Activated T-cell treated with anti-CD3 and anti-CD28 coated beads, Interleukin-2, amount 50 U/mL, for 4 hours (primary cell): ENCODE measurements at regions not wholly inside any gene's neighbourhood (a gene's known extent, or its start where the extent isn't known, plus 50 kb on each side); places are given as distances from the start of the nearest gene placed in this dataset.
"Not testable (repeated sequence)": the region's sequence is repeated elsewhere in the genome, so short reads cannot be mapped to it uniquely, and the experiment has no call there.

Experiments used
- ATAC-seq, 2 donors: fragments of 200-7000 bp; cut with Tn5 transposase; one replicate each; pipeline ENCODE4 v1.10.0; 2021
- DNase-seq: peaks from one replicate; pipeline ENCODE4 v3.0.0-alpha.2; 2020
- H3K27me3 Mint-ChIP-seq: one replicate; pipeline ENCODE4 v1.8.0; 2021; ENCODE audit warnings: low read depth, mixed read lengths
- H3K36me3 Mint-ChIP-seq: one replicate; pipeline ENCODE4 v1.8.0; 2022; ENCODE audit warnings: mixed read lengths; ENCODE audit not compliant: insufficient read depth
- H3K4me1 Mint-ChIP-seq: one replicate; pipeline ENCODE4 v1.8.0; 2021; ENCODE audit warnings: low read depth, mixed read lengths
- H3K4me3 Mint-ChIP-seq: one replicate; pipeline ENCODE4 v1.8.0; 2021; ENCODE audit warnings: mild to moderate bottlenecking, moderate library complexity, mixed read lengths
- H3K9me3 Mint-ChIP-seq: one replicate; pipeline ENCODE4 v1.8.0; 2021; ENCODE audit warnings: mixed read lengths

- DNase-seq (no peak), ATAC-seq (no peak)
- Mint-ChIP-seq H3K4me1 (no peaks in the 10 kb centered on the region), H3K9me3 (peaks cover 7% of the 10 kb centered on the region), H3K4me3 (no peak overlapping the region), H3K36me3 (no peaks in the 10 kb centered on the region), H3K27me3 (no peaks in the 10 kb centered on the region)
Observed at GRCh38 chr2:188684795-188685194, 289.4 kb upstream of the COL3A1 start.

GRCh38 chr2:188693111-188693510 lies 281.1 kb upstream of the COL3A1 start:
- H3K36me3 Mint-ChIP-seq = no peaks in the 10 kb centered on the region
- ATAC-seq (no peak), DNase-seq (no peak)
- no peaks in the 10 kb centered on the region for H3K27me3 Mint-ChIP-seq
- no peaks in the 10 kb centered on the region for H3K9me3 Mint-ChIP-seq
- H3K4me1 Mint-ChIP-seq = no peaks in the 10 kb centered on the region
- no peak overlapping the region for H3K4me3 Mint-ChIP-seq

GRCh38 chr2:188693771-188694170 lies 280.4 kb upstream of the COL3A1 start:
- Mint-ChIP-seq H3K9me3 (no peaks in the 10 kb centered on the region), H3K4me3 (no peak overlapping the region), H3K27me3 (no peaks in the 10 kb centered on the region), H3K4me1 (no peaks in the 10 kb centered on the region), H3K36me3 (no peaks in the 10 kb centered on the region)
- DNase-seq (no peak), ATAC-seq (no peak)

GRCh38 chr2:188695953-188696352 lies 278.2 kb upstream of the COL3A1 start:
- Mint-ChIP-seq H3K4me3 (no peak overlapping the region), H3K27me3 (no peaks in the 10 kb centered on the region), H3K9me3 (no peaks in the 10 kb centered on the region), H3K36me3 (no peaks in the 10 kb centered on the region), H3K4me1 (no peaks in the 10 kb centered on the region)
- DNase-seq (no peak), ATAC-seq (no peak)

- H3K4me3 Mint-ChIP-seq, ATAC-seq, H3K9me3 Mint-ChIP-seq, H3K27me3 Mint-ChIP-seq, H3K4me1 Mint-ChIP-seq, DNase-seq, H3K36me3 Mint-ChIP-seq: not testable (repeated sequence)
Observed at GRCh38 chr2:188698151-188698550, 276.0 kb upstream of the COL3A1 start.

GRCh38 chr2:188701836-188702235 lies 272.3 kb upstream of the COL3A1 start:
- peaks cover 3% of the 10 kb centered on the region for H3K9me3 Mint-ChIP-seq
- H3K4me1 Mint-ChIP-seq = no peaks in the 10 kb centered on the region
- no peak overlapping the region for H3K4me3 Mint-ChIP-seq
- no peaks in the 10 kb centered on the region for H3K27me3 Mint-ChIP-seq
- no peaks in the 10 kb centered on the region for H3K36me3 Mint-ChIP-seq
- ATAC-seq (no peak), DNase-seq (no peak)

- peaks cover 3% of the 10 kb centered on the region for H3K9me3 Mint-ChIP-seq
- DNase-seq = no peak
- no peak for ATAC-seq
Observed at GRCh38 chr2:188705191-188705590, 269.0 kb upstream of the COL3A1 start.

GRCh38 chr2:188713961-188714360 lies 260.2 kb upstream of the COL3A1 start:
- ATAC-seq (no peak), DNase-seq (no peak)
- Mint-ChIP-seq H3K27me3 (no peaks in the 10 kb centered on the region), H3K4me3 (no peak overlapping the region), H3K4me1 (no peaks in the 10 kb centered on the region), H3K9me3 (peaks cover 23% of the 10 kb centered on the region), H3K36me3 (no peaks in the 10 kb centered on the region)

More at GRCh38 chr2:188705191-188705590, 269.0 kb upstream of the COL3A1 start:
- H3K27me3 Mint-ChIP-seq = no peaks in the 10 kb centered on the region
- H3K36me3 Mint-ChIP-seq = no peaks in the 10 kb centered on the region
- H3K4me3 Mint-ChIP-seq = no peak overlapping the region
- H3K4me1 Mint-ChIP-seq = no peaks in the 10 kb centered on the region

GRCh38 chr2:188720811-188721605 lies 253.2 kb upstream of the COL3A1 start:
- Mint-ChIP-seq H3K9me3 (peaks cover 7% of the 10 kb centered on the region), H3K36me3 (no peaks in the 10 kb centered on the region), H3K4me3 (no peak overlapping the region), H3K4me1 (no peaks in the 10 kb centered on the region), H3K27me3 (no peaks in the 10 kb centered on the region)
- no peak for ATAC-seq
- no peak for DNase-seq

- no peaks in the 10 kb centered on the region for H3K27me3 Mint-ChIP-seq
- H3K4me1 Mint-ChIP-seq = no peaks in the 10 kb centered on the region
- H3K36me3 Mint-ChIP-seq = no peaks in the 10 kb centered on the region
- DNase-seq = no peak
- no peak for ATAC-seq
- no peak overlapping the region for H3K4me3 Mint-ChIP-seq
- peaks cover 4% of the 10 kb centered on the region for H3K9me3 Mint-ChIP-seq
Observed at GRCh38 chr2:188721784-188722183, 252.4 kb upstream of the COL3A1 start.

- DNase-seq = no peak
- H3K4me3 Mint-ChIP-seq = no peak overlapping the region
- no peak for ATAC-seq
- no peaks in the 10 kb centered on the region for H3K36me3 Mint-ChIP-seq
- H3K9me3 Mint-ChIP-seq = no peaks in the 10 kb centered on the region
- no peaks in the 10 kb centered on the region for H3K4me1 Mint-ChIP-seq
- H3K27me3 Mint-ChIP-seq = no peaks in the 10 kb centered on the region
Observed at GRCh38 chr2:188725746-188726360, 248.3 kb upstream of the COL3A1 start.

GRCh38 chr2:188726626-188727247 lies 247.4 kb upstream of the COL3A1 start:
- Mint-ChIP-seq H3K4me3 (no peak overlapping the region), H3K9me3 (no peaks in the 10 kb centered on the region), H3K36me3 (no peaks in the 10 kb centered on the region), H3K4me1 (no peaks in the 10 kb centered on the region), H3K27me3 (no peaks in the 10 kb centered on the region)
- no peak for DNase-seq
- no peak for ATAC-seq

- ATAC-seq (no peak), DNase-seq (no peak)
- Mint-ChIP-seq H3K36me3 (no peaks in the 10 kb centered on the region), H3K9me3 (no peaks in the 10 kb centered on the region), H3K27me3 (no peaks in the 10 kb centered on the region), H3K4me1 (no peaks in the 10 kb centered on the region), H3K4me3 (no peak overlapping the region)
Observed at GRCh38 chr2:188727846-188728245, 246.3 kb upstream of the COL3A1 start.

- Mint-ChIP-seq H3K36me3 (no peaks in the 10 kb centered on the region), H3K27me3 (no peaks in the 10 kb centered on the region), H3K9me3 (no peaks in the 10 kb centered on the region), H3K4me3 (no peak overlapping the region), H3K4me1 (no peaks in the 10 kb centered on the region)
- no peak for DNase-seq
- no peak for ATAC-seq
Observed at GRCh38 chr2:188734691-188735090, 239.5 kb upstream of the COL3A1 start.

- Mint-ChIP-seq H3K36me3 (no peaks in the 10 kb centered on the region), H3K9me3 (no peaks in the 10 kb centered on the region), H3K4me1 (no peaks in the 10 kb centered on the region), H3K4me3 (no peak overlapping the region), H3K27me3 (no peaks in the 10 kb centered on the region)
- DNase-seq = no peak
- ATAC-seq = no peak
Observed at GRCh38 chr2:188746727-188747126, 227.4 kb upstream of the COL3A1 start.
